Activated CD4-positive, alpha-beta T cell treated with anti-CD3 and anti-CD28 coated beads for 24 hours (primary cell): ENCODE measurements at regions not wholly inside any gene's neighbourhood (a gene's known extent, or its start where the extent isn't known, plus 50 kb on each side); places are given as distances from the start of the nearest gene placed in this dataset.
"Not testable (repeated sequence)": the region's sequence is repeated elsewhere in the genome, so short reads cannot be mapped to it uniquely, and the experiment has no call there.

Experiments used
- DNase-seq, 2 donors: peaks; one replicate each; pipeline ENCODE4 v3.0.0-alpha.2; 2020; ENCODE audit warnings: low read depth in 2 of 2

- no peak for DNase-seq
These were observed 133.7 kb upstream of the ID2 start for GRCh38 chr2:8548065-8548618.

- DNase-seq: no peak
These were observed 133.2 kb upstream of the ID2 start for GRCh38 chr2:8548619-8549150.

GRCh38 chr2:8549273-8549922 lies 132.5 kb upstream of the ID2 start:
- no peak for DNase-seq

GRCh38 chr2:8549942-8550341 lies 131.9 kb upstream of the ID2 start:
- DNase-seq: no peak

GRCh38 chr2:8550481-8550880 lies 131.4 kb upstream of the ID2 start:
- no peak for DNase-seq

- DNase-seq: no peak
These were observed 130.8 kb upstream of the ID2 start for GRCh38 chr2:8550937-8551621.

GRCh38 chr2:8551622-8552074 lies 130.2 kb upstream of the ID2 start:
- DNase-seq: no peak

GRCh38 chr2:8552293-8552801 lies 129.5 kb upstream of the ID2 start:
- no peak for DNase-seq

- no peak for DNase-seq
These were observed 128.2 kb upstream of the ID2 start for GRCh38 chr2:8553643-8554042.

GRCh38 chr2:8554296-8554806 lies 127.5 kb upstream of the ID2 start:
- no peak for DNase-seq

GRCh38 chr2:8555543-8555942 lies 126.3 kb upstream of the ID2 start:
- no peak for DNase-seq

- no peak for DNase-seq
These were observed 123.8 kb upstream of the ID2 start for GRCh38 chr2:8558096-8558495.

GRCh38 chr2:8558956-8559355 lies 122.9 kb upstream of the ID2 start:
- no peak for DNase-seq

- no peak for DNase-seq
These were observed 122.1 kb upstream of the ID2 start for GRCh38 chr2:8559805-8560204.

- not testable (repeated sequence) for DNase-seq
These were observed 120.2 kb upstream of the ID2 start for GRCh38 chr2:8561692-8562091.

GRCh38 chr2:8563814-8564474 lies 117.9 kb upstream of the ID2 start:
- no peak for DNase-seq

- no peak for DNase-seq
These were observed 117.4 kb upstream of the ID2 start for GRCh38 chr2:8564475-8564874.

GRCh38 chr2:8565399-8566154 lies 116.3 kb upstream of the ID2 start:
- no peak for DNase-seq

GRCh38 chr2:8566155-8566670 lies 115.6 kb upstream of the ID2 start:
- DNase-seq: no peak

- no peak for DNase-seq
These were observed 114.9 kb upstream of the ID2 start for GRCh38 chr2:8566774-8567468.
